22Rv1 (cell line): ENCODE measurements at regions not wholly inside any gene's neighbourhood (a gene's known extent, or its start where the extent isn't known, plus 50 kb on each side); places are given as distances from the start of the nearest gene placed in this dataset.

Source experiments
- CTCF ChIP-seq: fragments of 450-650 bp; IDR thresholded peaks from 2 replicates; pipeline ENCODE4 v1.5.1; 2017; ENCODE audit warnings: mild to moderate bottlenecking
- ZFX ChIP-seq: fragments of 450-650 bp; IDR thresholded peaks from 2 replicates; pipeline ENCODE4 v1.6.1; 2017; ENCODE audit warnings: antibody characterized with exemption, borderline replicate concordance

DNA sequence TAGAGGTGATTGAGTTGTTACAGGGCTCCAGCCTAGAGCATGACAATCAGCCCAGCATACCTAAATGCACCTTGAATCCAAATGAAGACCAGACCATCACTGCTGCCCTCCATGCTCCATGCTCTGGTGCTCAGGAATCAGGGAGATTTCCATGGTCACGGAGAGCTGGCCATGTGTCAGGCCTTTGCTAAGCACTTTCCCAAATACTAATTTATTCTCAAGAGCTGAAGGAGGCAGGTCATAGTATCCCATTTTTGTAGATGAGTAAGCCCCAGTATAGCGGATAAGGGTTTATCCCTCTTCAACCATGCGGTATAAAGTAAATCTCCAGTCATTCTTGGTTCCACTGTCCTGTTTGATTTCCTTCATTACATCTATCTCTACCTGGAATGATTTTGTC lies 240.8 kb downstream of the TFAP2A start:
- TF ChIP-seq CTCF (no peak), ZFX (no peak)
